ENCODE measurements at regions not wholly inside any gene's neighbourhood (a gene's known extent, or its start where the extent isn't known, plus 50 kb on each side); places are given as distances from the start of the nearest gene placed in this dataset.

- no peaks in the 10 kb centered on the region for H3K79me2 ChIP-seq (ENCODE audit: insufficient read depth, low read length)
- no peak overlapping the region for H2AFZ ChIP-seq (ENCODE audit: low read depth, low read length, severe bottlenecking)
- no peaks in the 10 kb centered on the region for H3F3A ChIP-seq (ENCODE audit: insufficient read depth)
- TF ChIP-seq EZH2phosphoT487 (conservative IDR thresholded peaks at IDR 0.05; ENCODE audit: low read length) = no peak
- no peaks in the 10 kb centered on the region for H3K9me3 ChIP-seq (ENCODE audit: insufficient read depth, low read length)
- no peak overlapping the region for H3K4me2 ChIP-seq (ENCODE audit: low read depth, low read length, poor library complexity, severe bottlenecking)
- no peaks in the 10 kb centered on the region for H4K20me1 ChIP-seq (ENCODE audit: low read depth, low read length)
- no peaks in the 10 kb centered on the region for H3K27me3 ChIP-seq (ENCODE audit: low read length)
- no peak overlapping the region for H3K9ac ChIP-seq (ENCODE audit: low read length)
- H3K36me3 ChIP-seq (ENCODE audit: low read length) = no peaks in the 10 kb centered on the region
- H3K4me3 ChIP-seq (ENCODE audit: insufficient read depth, low read length, poor library complexity, severe bottlenecking) = no peak overlapping the region
- H3K27ac ChIP-seq (ENCODE audit: low read depth, low read length) = no peak overlapping the region
- H3K9me2 ChIP-seq (replicated peaks; ENCODE audit: insufficient read depth, low read length) = no peaks in the 10 kb centered on the region
These were observed 74.6 kb upstream of the L3MBTL3 start for GRCh38 chr6:129943637-129944271.

- Histone ChIP-seq H3F3A (ENCODE audit: insufficient read depth) (no peaks in the 10 kb centered on the region), H3K9me2 (replicated peaks; ENCODE audit: insufficient read depth, low read length) (no peaks in the 10 kb centered on the region), H2AFZ (ENCODE audit: low read depth, low read length, severe bottlenecking) (no peak overlapping the region), H3K9me3 (ENCODE audit: insufficient read depth, low read length) (no peaks in the 10 kb centered on the region), H4K20me1 (ENCODE audit: low read depth, low read length) (no peaks in the 10 kb centered on the region), H3K4me2 (ENCODE audit: low read depth, low read length, poor library complexity, severe bottlenecking) (no peak overlapping the region), H3K27ac (ENCODE audit: low read depth, low read length) (no peak overlapping the region), H3K36me3 (ENCODE audit: low read length) (no peaks in the 10 kb centered on the region), H3K9ac (ENCODE audit: low read length) (no peak overlapping the region), H3K27me3 (ENCODE audit: low read length) (no peaks in the 10 kb centered on the region), H3K4me3 (ENCODE audit: insufficient read depth, low read length, poor library complexity, severe bottlenecking) (no peak overlapping the region), H3K79me2 (ENCODE audit: insufficient read depth, low read length) (no peaks in the 10 kb centered on the region)
- TF ChIP-seq CTCF (IDR thresholded peaks at IDR 0.05; ENCODE audit: insufficient read depth, low read length, poor library complexity, severe bottlenecking) (no peak), EZH2phosphoT487 (conservative IDR thresholded peaks at IDR 0.05; ENCODE audit: low read length) (no peak)
These were observed 77.8 kb upstream of the L3MBTL3 start for GRCh38 chr6:129940454-129941195.

GRCh38 chr6:129938249-129939020, 77.3 kb upstream of the TMEM244 start:
- Histone ChIP-seq H3K27me3 (ENCODE audit: low read length) (no peaks in the 10 kb centered on the region), H3K4me3 (ENCODE audit: insufficient read depth, low read length, poor library complexity, severe bottlenecking) (no peak overlapping the region), H3K36me3 (ENCODE audit: low read length) (no peaks in the 10 kb centered on the region), H3F3A (ENCODE audit: insufficient read depth) (no peaks in the 10 kb centered on the region), H3K79me2 (ENCODE audit: insufficient read depth, low read length) (no peaks in the 10 kb centered on the region), H3K27ac (ENCODE audit: low read depth, low read length) (no peak overlapping the region), H2AFZ (ENCODE audit: low read depth, low read length, severe bottlenecking) (no peak overlapping the region), H3K9ac (ENCODE audit: low read length) (no peak overlapping the region), H3K9me2 (replicated peaks; ENCODE audit: insufficient read depth, low read length) (no peaks in the 10 kb centered on the region), H4K20me1 (ENCODE audit: low read depth, low read length) (no peaks in the 10 kb centered on the region), H3K9me3 (ENCODE audit: insufficient read depth, low read length) (no peaks in the 10 kb centered on the region), H3K4me2 (ENCODE audit: low read depth, low read length, poor library complexity, severe bottlenecking) (no peak overlapping the region)
- TF ChIP-seq CTCF (IDR thresholded peaks at IDR 0.05; ENCODE audit: insufficient read depth, low read length, poor library complexity, severe bottlenecking) = no peak
- no peak for TF ChIP-seq EZH2phosphoT487 (conservative IDR thresholded peaks at IDR 0.05; ENCODE audit: low read length)

Measured in SU-DHL-6 (cell line).